NCI-H146 treated with DMSO at 0.1 percent for 48 hours (cell line): ENCODE measurements at regions not wholly inside any gene's neighbourhood (a gene's known extent, or its start where the extent isn't known, plus 50 kb on each side); places are given as distances from the start of the nearest gene placed in this dataset.

Source experiments
- DNase-seq: peaks from one replicate; lab custom pipeline; 2025; ENCODE audit not compliant: unreplicated experiment; lab: John Stamatoyannopoulos, UW

DNA sequence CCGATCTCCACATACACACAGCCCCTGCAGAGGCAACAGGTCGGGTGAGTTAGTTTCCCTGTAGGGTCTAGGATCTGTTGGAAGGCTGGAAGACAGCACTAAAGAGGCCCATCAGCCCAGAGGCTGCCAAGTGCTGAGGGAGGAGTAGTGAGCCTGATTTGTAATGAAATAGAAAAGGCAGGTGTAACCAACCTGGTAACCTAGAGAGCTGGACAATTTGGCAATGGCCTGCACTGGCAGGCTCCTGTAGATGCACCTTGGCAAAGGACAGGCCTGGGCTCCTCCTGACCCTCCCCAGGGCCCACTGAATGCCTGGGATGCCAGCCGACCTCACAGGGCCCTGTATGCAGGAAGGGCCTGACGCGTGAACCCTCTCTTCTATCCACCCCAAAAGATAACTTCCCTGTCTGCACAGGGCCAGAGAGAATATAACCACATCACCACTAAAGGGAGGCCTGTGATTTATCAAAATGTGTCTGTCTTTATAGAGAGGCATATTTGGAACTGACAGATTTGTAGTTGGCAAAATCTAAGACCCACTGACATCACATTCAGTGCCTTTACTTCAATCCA lies 225.1 kb upstream of the CHRNA7 start:
- DNase-seq, result no peak

GRCh38 chr15:31806106-31806505 lies 224.2 kb upstream of the CHRNA7 start:
- no peak for DNase-seq

- no peak for DNase-seq
Measured at GRCh38 chr15:31811641-31812040, 218.7 kb upstream of the CHRNA7 start.

DNA sequence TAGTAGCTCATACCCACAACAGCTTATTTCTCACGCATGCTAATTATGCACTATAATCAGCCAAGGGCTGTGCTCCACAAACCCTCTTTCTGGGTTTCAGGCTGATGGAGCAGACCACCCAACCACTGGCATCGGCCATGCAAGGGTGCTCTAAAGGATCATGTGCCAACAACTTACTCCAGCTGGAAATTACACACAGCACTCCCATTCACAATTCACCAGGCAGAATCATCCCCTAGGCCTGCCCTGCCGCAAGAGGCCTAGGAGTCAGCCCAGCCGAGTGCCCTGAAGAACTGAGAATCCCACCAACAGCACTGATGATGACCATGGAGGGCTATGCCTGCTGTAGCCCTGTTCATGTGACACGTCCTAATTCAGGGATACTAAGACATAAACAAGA lies 216.2 kb upstream of the CHRNA7 start:
- no peak for DNase-seq

GRCh38 chr15:31815411-31816155 lies 214.7 kb upstream of the CHRNA7 start:
- no peak for DNase-seq

GRCh38 chr15:31822463-31822862 lies 207.9 kb upstream of the CHRNA7 start:
- DNase-seq, result no peak

- no peak for DNase-seq
Measured at GRCh38 chr15:31824024-31824423, 206.3 kb upstream of the CHRNA7 start.

GRCh38 chr15:31828594-31828993 lies 201.7 kb upstream of the CHRNA7 start:
- no peak for DNase-seq

DNA sequence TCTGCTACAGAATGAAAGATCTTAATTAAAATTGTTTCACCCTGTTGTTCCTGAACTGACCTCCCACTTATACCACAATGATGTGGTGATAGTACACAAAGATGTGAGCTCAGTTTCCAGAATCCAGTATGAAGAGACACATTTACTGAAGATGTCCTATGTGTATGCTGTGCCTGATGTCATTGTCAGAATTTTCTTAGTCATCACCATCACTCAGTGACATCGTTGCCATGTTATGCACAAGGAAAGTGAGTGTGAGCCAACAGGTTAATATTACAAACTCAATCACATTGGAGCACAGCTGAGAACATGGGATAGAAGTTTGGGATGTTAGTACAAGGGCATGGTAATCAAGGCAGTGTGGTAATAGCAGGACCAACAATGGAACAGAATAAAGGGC lies 199.7 kb upstream of the CHRNA7 start:
- no peak for DNase-seq

- DNase-seq, result no peak
Measured at GRCh38 chr15:31831596-31831995, 198.7 kb upstream of the CHRNA7 start.

- DNase-seq, result no peak
Measured at GRCh38 chr15:31834654-31835053, 195.7 kb upstream of the CHRNA7 start.

- no peak for DNase-seq
Measured at GRCh38 chr15:31839388-31839787, 190.9 kb upstream of the CHRNA7 start.

DNA sequence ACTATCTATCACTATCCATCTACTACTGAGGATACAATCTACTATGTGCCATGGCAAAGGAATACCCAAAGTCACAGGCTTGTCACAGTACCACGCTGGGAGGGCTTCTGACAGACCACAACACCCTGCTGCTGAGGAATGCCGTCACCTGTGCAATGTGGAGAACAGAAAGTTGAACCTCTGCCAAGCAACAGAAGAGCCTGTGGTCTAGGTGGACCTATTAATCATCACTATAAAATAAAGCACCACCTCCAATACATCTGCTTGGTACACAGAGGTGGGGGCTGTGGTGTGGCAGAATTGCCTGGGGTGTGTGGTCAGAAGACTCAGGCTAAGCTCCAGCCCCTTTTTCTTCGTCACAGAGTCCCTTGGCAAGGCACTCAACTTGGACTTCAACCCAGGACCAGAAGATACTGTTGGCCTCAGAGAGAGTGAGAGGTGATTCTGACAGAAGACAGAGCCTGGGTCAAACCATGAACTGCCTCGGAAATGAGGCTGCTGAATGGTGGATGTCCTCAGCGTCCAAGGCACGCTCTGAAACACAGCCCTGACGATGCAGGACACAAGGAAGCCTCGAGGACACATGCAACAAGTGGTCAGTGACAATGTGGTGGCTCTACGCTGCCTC lies 189.4 kb upstream of the CHRNA7 start:
- DNase-seq, result no peak

- DNase-seq, result no peak
Measured at GRCh38 chr15:31842532-31843195, 187.7 kb upstream of the CHRNA7 start.

DNA sequence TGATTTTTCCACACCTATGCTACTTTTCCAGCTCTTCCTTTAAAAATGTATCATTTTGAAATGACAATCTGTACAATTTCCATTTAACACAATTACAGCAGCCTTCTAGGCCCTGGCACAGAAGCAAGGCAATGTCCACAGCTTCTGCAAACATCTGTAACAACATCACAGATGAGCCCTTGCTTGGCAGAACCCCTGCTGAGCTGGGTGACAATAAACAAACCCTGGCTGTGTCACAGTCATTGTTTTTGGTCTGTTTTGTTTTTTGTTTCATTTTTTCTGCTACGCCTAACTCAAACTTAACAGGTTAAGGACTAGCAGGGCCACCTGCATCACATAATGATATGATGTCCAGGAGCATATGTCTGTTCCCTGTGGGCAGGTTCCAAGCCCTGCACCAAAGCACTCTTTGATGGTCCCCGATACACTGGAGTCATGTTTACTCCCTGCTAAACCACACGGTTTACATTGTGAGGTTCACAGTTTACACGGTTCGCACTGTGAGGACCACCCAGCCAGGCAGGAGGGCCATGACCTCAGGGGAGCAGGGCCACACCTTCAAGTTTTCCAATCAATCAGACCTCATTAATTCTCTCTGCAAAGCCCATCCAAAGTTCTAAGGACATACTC lies 186.8 kb upstream of the CHRNA7 start:
- no peak for DNase-seq

DNA sequence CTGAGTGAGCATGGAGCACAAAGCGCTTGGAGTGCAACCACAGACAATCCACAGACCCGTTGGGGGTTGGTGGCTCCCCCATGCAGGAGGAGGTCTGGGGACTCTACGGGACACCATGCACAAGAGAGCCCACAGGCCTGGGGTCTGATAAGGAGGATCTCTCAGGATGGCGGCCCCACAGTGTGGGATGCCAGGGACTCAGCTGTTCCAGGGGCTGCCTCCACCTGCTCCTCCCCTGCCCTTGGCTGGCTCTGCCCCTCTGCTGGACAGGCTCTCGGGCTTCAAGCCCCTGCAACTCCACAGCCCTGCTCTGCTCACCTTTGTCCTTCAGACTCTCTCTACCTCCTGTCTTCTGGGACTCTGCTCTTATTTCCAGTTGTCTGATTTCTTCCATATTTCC lies 184.5 kb upstream of the CHRNA7 start:
- DNase-seq, result no peak

GRCh38 chr15:31847961-31848360 lies 182.4 kb upstream of the CHRNA7 start:
- DNase-seq, result no peak

- DNase-seq, result no peak
Measured at GRCh38 chr15:31848621-31849020, 181.7 kb upstream of the CHRNA7 start.

DNA sequence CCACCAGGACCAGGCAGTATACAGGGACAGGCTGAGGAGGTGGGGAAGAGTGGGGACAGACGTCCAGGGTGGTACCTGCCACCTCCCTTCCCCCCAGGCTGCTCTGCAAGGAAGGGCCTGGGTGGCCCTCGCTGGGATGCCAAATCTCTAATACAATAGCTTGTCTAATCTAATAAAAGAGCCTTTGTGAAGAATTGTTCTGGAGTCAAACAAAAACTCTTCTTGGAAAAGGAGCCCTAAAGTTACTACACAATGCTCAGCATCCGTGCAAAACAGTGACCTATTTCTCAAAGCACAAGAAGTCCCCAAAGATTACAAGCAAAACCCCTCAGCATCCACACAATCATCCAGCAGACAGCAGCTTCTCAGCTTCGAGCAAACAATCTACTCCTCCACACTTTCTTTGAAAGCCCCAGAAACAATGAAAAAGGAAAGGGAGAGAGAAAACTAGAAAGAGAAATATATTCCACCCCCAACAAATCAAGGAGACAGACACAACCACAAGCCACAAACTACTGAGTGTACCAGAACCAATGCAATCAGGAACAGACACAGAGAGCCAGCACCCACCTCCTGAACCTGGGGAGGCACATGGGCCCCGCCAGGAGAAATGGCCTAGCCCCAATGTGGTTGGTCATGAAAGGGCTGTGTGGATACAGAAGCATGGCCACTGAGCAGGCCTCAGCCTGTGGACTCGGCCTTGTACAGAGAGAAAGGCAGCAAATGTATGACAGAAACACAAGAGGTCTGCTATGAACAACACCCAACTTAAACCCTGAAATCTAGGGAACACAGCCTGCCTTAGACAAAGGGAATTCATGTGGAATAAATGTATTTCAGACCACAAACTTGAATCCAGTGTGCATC lies 177.1 kb upstream of the CHRNA7 start:
- no peak for DNase-seq

DNA sequence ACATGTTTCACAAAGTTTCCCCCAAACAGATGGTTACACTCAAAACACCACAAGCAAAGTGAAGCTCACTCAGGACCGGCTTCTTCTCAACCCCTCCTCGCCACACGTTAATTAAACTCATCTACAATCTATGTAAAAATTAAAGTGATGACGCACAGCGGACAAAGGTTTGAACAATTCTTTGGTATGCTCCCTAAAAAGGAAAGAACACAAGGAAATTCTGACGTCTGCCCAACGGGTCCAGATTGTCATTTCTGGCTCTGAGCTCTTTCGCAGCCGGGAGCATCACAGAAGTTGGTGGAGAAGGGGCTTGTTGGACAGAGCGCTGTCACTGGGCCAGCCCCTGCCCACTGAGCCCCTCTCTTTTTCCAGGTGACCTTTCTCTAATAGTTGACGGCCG lies 173.7 kb upstream of the CHRNA7 start:
- DNase-seq, result no peak

DNA sequence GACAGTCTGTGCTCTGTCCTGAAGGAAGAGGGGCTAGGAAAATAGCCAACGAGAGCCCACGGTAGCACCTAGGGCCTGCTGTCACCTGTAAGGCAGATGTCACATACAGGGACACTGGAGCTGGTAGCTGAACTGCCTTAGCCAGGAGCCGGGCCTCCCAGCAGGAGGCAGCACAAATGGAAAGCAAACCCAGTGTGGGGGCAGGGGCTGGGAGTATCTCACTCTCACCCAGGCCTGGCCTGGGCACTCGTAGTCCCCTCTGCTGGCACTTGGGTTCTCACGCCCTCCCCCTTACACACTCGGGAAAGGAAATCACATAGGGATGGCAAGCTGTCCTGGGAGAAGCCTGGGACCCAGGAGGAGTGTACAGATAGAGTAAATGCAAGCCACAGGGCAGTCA lies 173.1 kb upstream of the CHRNA7 start:
- no peak for DNase-seq
